CD14-positive monocyte (primary cell): ENCODE measurements at regions not wholly inside any gene's neighbourhood (a gene's known extent, or its start where the extent isn't known, plus 50 kb on each side); places are given as distances from the start of the nearest gene placed in this dataset.

Experiments used
- DNase-seq, 3 donors: peaks; one replicate each; pipeline ENCODE4 v3.0.0-alpha.2; 2011 to 2022
- H2AFZ ChIP-seq: 2 replicates; pipeline ENCODE4 v1.6.0; 2012; ENCODE audit warnings: mild to moderate bottlenecking, low read depth, low read length, inconsistent platforms; ENCODE audit not compliant: insufficient read depth, poor library complexity, severe bottlenecking
- H3K27ac ChIP-seq, 2 donors: 1 replicate in 1 of 2; 2 replicates in 1 of 2; pipeline ENCODE4 v1.5.1; 2012 to 2013; ENCODE audit warnings: low read length in 2 of 2, control low read depth in 1 of 2, inconsistent platforms in 1 of 2, low read depth in 1 of 2, mild to moderate bottlenecking in 1 of 2
- H3K27me3 ChIP-seq, 2 donors: one replicate each; pipeline versions ENCODE4 v1.6.0 to v1.6.1; 2011 to 2013; ENCODE audit warnings: low read length in 2 of 2; ENCODE audit not compliant: control insufficient read depth in 2 of 2, insufficient read depth in 2 of 2
- H3K36me3 ChIP-seq, 2 donors: replicated peaks in 1 of 2; 1 replicate in 1 of 2; 2 replicates in 1 of 2; pipeline versions ENCODE4 v1.5.1 to v1.6.1; 2012 to 2013; ENCODE audit warnings: low read length in 2 of 2, control low read depth in 1 of 2, inconsistent platforms in 1 of 2, mild to moderate bottlenecking in 1 of 2; ENCODE audit not compliant: insufficient read depth in 2 of 2, control insufficient read depth in 1 of 2
- H3K4me1 ChIP-seq, 2 donors: 1 replicate in 1 of 2; 2 replicates in 1 of 2; pipeline versions ENCODE4 v1.5.1 to v1.6.1; 2012 to 2013; ENCODE audit warnings: low read length in 2 of 2, control low read depth in 1 of 2, inconsistent platforms in 1 of 2, mild to moderate bottlenecking in 1 of 2, moderate library complexity in 1 of 2; ENCODE audit not compliant: insufficient read depth in 2 of 2, control insufficient read depth in 1 of 2
- H3K4me2 ChIP-seq: replicated peaks from 2 replicates; pipeline ENCODE3; 2012; ENCODE audit warnings: low read length, moderate library complexity, mild to moderate bottlenecking; ENCODE audit not compliant: poor library complexity, severe bottlenecking; ENCODE audit errors: extremely low read depth
- H3K4me3 ChIP-seq, 3 experiments: fragments of 200-600 bp in 1 of 3; sonication (generic) in 1 of 3; replicated peaks in 1 of 3; 1 replicate in 2 of 3; 2 replicates in 1 of 3; pipeline ENCODE4 v1.5.1; 2011 to 2013; ENCODE audit warnings: low read length in 3 of 3, mild to moderate bottlenecking in 3 of 3, control low read depth in 2 of 3, low read depth in 2 of 3, inconsistent platforms in 1 of 3, moderate library complexity in 1 of 3
- H3K79me2 ChIP-seq: 2 replicates; pipeline ENCODE4 v1.6.0; 2012; ENCODE audit warnings: mild to moderate bottlenecking, control low read depth, inconsistent platforms, low read length, moderate library complexity; ENCODE audit not compliant: insufficient read depth
- H3K9ac ChIP-seq: 2 replicates; pipeline ENCODE4 v1.6.0; 2017; ENCODE audit warnings: low read length, mild to moderate bottlenecking; ENCODE audit not compliant: insufficient read depth, poor library complexity, severe bottlenecking
- H3K9me3 ChIP-seq, 2 donors: replicated peaks in 1 of 2; 1 replicate in 1 of 2; 2 replicates in 1 of 2; pipeline versions ENCODE4 v1.5.1 to v1.6.1; 2012 to 2013; ENCODE audit warnings: low read length in 2 of 2, control low read depth in 1 of 2; ENCODE audit not compliant: control insufficient read depth in 1 of 2, insufficient read depth in 1 of 2
- H4K20me1 ChIP-seq: 2 replicates; pipeline ENCODE4 v1.6.0; 2012; ENCODE audit warnings: mild to moderate bottlenecking, low read length, control low read depth, moderate library complexity; ENCODE audit not compliant: insufficient read depth
- H3K27ac Mint-ChIP-seq, 7 donors: one replicate each; pipeline ENCODE4 v1.8.0; 2020; ENCODE audit warnings: mild to moderate bottlenecking in 7 of 7, mixed read lengths in 7 of 7, moderate library complexity in 6 of 7, inconsistent platforms in 2 of 7
- H3K27me3 Mint-ChIP-seq, 3 donors: one replicate each; pipeline ENCODE4 v1.8.0; 2021 to 2022; ENCODE audit warnings: low read depth in 3 of 3, mild to moderate bottlenecking in 3 of 3, mixed read lengths in 3 of 3, moderate library complexity in 3 of 3, inconsistent platforms in 1 of 3
- H3K36me3 Mint-ChIP-seq, 2 donors: one replicate each; pipeline ENCODE4 v1.8.0; 2020; ENCODE audit warnings: mixed read lengths in 2 of 2, inconsistent platforms in 1 of 2, mild to moderate bottlenecking in 1 of 2
- H3K4me1 Mint-ChIP-seq: one replicate; pipeline ENCODE4 v1.8.0; 2020; ENCODE audit warnings: mild to moderate bottlenecking, mixed read lengths
- H3K4me3 Mint-ChIP-seq, 2 donors: one replicate each; pipeline ENCODE4 v1.8.0; 2020; ENCODE audit warnings: mild to moderate bottlenecking in 2 of 2, mixed read lengths in 2 of 2, moderate library complexity in 1 of 2
- H3K9me3 Mint-ChIP-seq, 7 donors: one replicate each; pipeline ENCODE4 v1.8.0; 2020 to 2022; ENCODE audit warnings: mixed read lengths in 7 of 7, mild to moderate bottlenecking in 6 of 7, moderate library complexity in 6 of 7, inconsistent platforms in 2 of 7
- WGBS: methylation state at CpG from one replicate; pipeline ENCODE4 v1.1.5; 2013; ENCODE audit warnings: missing lambda C conversion rate; ENCODE audit not compliant: insufficient coverage; 5-methylcytosine and 5-hydroxymethylcytosine counted together
- intact Hi-C, 2 donors: fragments of 100-400 bp; cut with micrococcal nuclease; formaldehyde crosslinking; loops; one replicate each; pipeline versions ENCODE4 v1.15.0 to v1.15.1; 2023
- TF ChIP-seq, protein P1 (sequence below): fragments of 200-600 bp; IDR thresholded peaks from one replicate; pipeline ENCODE4 v1.8.0; 2022; ENCODE audit warnings: antibody characterized with exemption, mild to moderate bottlenecking

- Histone ChIP-seq H3K4me3 (no peak overlapping the region), H3K9me3 (peaks cover 0 to 3% of the 10 kb centered on the region in 2 donors), H3K79me2 (no peaks in the 10 kb centered on the region), H3K4me2 (no peak overlapping the region), H4K20me1 (no peaks in the 10 kb centered on the region), H2AFZ (no peak overlapping the region), H3K27ac (no peak overlapping the region), H3K27me3 (no peaks in the 10 kb centered on the region), H3K36me3 (no peaks in the 10 kb centered on the region), H3K4me1 (no peaks in the 10 kb centered on the region), H3K9ac (no peak overlapping the region)
- Mint-ChIP-seq H3K27ac (no peak overlapping the region), H3K9me3 (peaks cover 0 to 7% (median 4%) of the 10 kb centered on the region in 7 donors), H3K4me3 (no peak overlapping the region), H3K36me3 (no peaks in the 10 kb centered on the region), H3K27me3 (peaks cover 0 to 2% (median 0%) of the 10 kb centered on the region in 3 donors), H3K4me1 (no peaks in the 10 kb centered on the region)
- intact Hi-C loops = no loop called here
- no peak for DNase-seq
- TF ChIP-seq, protein P1, sequence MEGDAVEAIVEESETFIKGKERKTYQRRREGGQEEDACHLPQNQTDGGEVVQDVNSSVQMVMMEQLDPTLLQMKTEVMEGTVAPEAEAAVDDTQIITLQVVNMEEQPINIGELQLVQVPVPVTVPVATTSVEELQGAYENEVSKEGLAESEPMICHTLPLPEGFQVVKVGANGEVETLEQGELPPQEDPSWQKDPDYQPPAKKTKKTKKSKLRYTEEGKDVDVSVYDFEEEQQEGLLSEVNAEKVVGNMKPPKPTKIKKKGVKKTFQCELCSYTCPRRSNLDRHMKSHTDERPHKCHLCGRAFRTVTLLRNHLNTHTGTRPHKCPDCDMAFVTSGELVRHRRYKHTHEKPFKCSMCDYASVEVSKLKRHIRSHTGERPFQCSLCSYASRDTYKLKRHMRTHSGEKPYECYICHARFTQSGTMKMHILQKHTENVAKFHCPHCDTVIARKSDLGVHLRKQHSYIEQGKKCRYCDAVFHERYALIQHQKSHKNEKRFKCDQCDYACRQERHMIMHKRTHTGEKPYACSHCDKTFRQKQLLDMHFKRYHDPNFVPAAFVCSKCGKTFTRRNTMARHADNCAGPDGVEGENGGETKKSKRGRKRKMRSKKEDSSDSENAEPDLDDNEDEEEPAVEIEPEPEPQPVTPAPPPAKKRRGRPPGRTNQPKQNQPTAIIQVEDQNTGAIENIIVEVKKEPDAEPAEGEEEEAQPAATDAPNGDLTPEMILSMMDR = no peak
- 83% methylated on average over 2 of the region's 3 CpGs for WGBS
Measured at GRCh38 chr2:51918113-51918512, 886.2 kb upstream of the NRXN1 start.

GRCh38 chr2:51903728-51904127 is 871.8 kb upstream of the NRXN1 start:
- peaks cover 0 to 6% of the 10 kb centered on the region in 2 donors for H3K9me3 ChIP-seq
- no peak overlapping the region for H3K4me3 ChIP-seq
- no peak overlapping the region for H3K27ac ChIP-seq
- no peaks in the 10 kb centered on the region for H4K20me1 ChIP-seq
- Mint-ChIP-seq H3K4me1 (no peaks in the 10 kb centered on the region), H3K27ac (no peak overlapping the region), H3K4me3 (no peak overlapping the region), H3K9me3 (peaks cover 0 to 3% (median 0%) of the 10 kb centered on the region in 7 donors), H3K36me3 (no peaks in the 10 kb centered on the region), H3K27me3 (no peaks in the 10 kb centered on the region)
- H3K4me2 ChIP-seq = no peak overlapping the region
- H3K27me3 ChIP-seq = no peaks in the 10 kb centered on the region
- no CpG with 5 or more reads among the region's 1 CpG for WGBS
- TF ChIP-seq, protein P1 = no peak
- H2AFZ ChIP-seq = no peak overlapping the region
- DNase-seq = no peak
- no peaks in the 10 kb centered on the region for H3K36me3 ChIP-seq
- H3K4me1 ChIP-seq = no peaks in the 10 kb centered on the region
- H3K9ac ChIP-seq = no peak overlapping the region
- intact Hi-C loops = no loop called here
- no peaks in the 10 kb centered on the region for H3K79me2 ChIP-seq
